Left ventricle myocardium inferior (tissue), 1 donor: ENCODE measurements at regions not wholly inside any gene's neighbourhood (a gene's known extent, or its start where the extent isn't known, plus 50 kb on each side); places are given as distances from the start of the nearest gene placed in this dataset.

Experiments used
- DNase-seq: peaks from one replicate; pipeline ENCODE4 v3.0.0-alpha.2; 2020
- H3K27ac ChIP-seq: fragments of 200-600 bp; replicated peaks from 2 replicates; pipeline ENCODE4 v1.8.0; 2021
- H3K27me3 ChIP-seq: fragments of 200-600 bp; 2 replicates; pipeline ENCODE4 v1.8.0; 2021; ENCODE audit warnings: low read depth
- H3K36me3 ChIP-seq: fragments of 200-600 bp; 2 replicates; pipeline ENCODE4 v1.8.0; 2021
- H3K4me1 ChIP-seq: fragments of 200-600 bp; 2 replicates; pipeline ENCODE4 v1.8.0; 2021
- H3K4me3 ChIP-seq: fragments of 200-600 bp; 2 replicates; pipeline ENCODE4 v1.8.0; 2021; ENCODE audit warnings: mild to moderate bottlenecking, moderate library complexity
- H3K9me3 ChIP-seq: fragments of 200-600 bp; replicated peaks from 2 replicates; pipeline ENCODE4 v1.8.0; 2021
- intact Hi-C: fragments of 100-400 bp; cut with micrococcal nuclease; formaldehyde crosslinking; loops from one replicate; pipeline ENCODE4 v1.11.0; 2022
- TF ChIP-seq, protein P1 (sequence below): fragments of 200-600 bp; IDR thresholded peaks from 2 replicates; pipeline ENCODE4 v1.8.0; 2021; ENCODE audit warnings: antibody characterized with exemption, mild to moderate bottlenecking, borderline replicate concordance
- donor health status: DM: no; HTN: yes; CAD: no; lungs with severe emphysema.

GRCh38 chr13:50609011-50609410 is 234.5 kb downstream of the DLEU7 start:
- peaks cover 9% of the 10 kb centered on the region for H3K4me1 ChIP-seq
- no peaks in the 10 kb centered on the region for H3K9me3 ChIP-seq
- TF ChIP-seq, protein P1, sequence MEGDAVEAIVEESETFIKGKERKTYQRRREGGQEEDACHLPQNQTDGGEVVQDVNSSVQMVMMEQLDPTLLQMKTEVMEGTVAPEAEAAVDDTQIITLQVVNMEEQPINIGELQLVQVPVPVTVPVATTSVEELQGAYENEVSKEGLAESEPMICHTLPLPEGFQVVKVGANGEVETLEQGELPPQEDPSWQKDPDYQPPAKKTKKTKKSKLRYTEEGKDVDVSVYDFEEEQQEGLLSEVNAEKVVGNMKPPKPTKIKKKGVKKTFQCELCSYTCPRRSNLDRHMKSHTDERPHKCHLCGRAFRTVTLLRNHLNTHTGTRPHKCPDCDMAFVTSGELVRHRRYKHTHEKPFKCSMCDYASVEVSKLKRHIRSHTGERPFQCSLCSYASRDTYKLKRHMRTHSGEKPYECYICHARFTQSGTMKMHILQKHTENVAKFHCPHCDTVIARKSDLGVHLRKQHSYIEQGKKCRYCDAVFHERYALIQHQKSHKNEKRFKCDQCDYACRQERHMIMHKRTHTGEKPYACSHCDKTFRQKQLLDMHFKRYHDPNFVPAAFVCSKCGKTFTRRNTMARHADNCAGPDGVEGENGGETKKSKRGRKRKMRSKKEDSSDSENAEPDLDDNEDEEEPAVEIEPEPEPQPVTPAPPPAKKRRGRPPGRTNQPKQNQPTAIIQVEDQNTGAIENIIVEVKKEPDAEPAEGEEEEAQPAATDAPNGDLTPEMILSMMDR: no peak
- H3K36me3 ChIP-seq: no peaks in the 10 kb centered on the region
- no peak overlapping the region for H3K4me3 ChIP-seq
- H3K27ac ChIP-seq: no peak overlapping the region
- H3K27me3 ChIP-seq: no peaks in the 10 kb centered on the region
- DNase-seq: no peak
- intact Hi-C loops: no loop called here

GRCh38 chr13:50610238-50610637 is 233.3 kb downstream of the DLEU7 start:
- H3K27ac ChIP-seq: no peak overlapping the region
- peaks cover 9% of the 10 kb centered on the region for H3K4me1 ChIP-seq
- H3K27me3 ChIP-seq: no peaks in the 10 kb centered on the region
- no peak overlapping the region for H3K4me3 ChIP-seq
- no peaks in the 10 kb centered on the region for H3K36me3 ChIP-seq
- H3K9me3 ChIP-seq: no peaks in the 10 kb centered on the region
- TF ChIP-seq, protein P1: no peak
- intact Hi-C loops: no loop called here
- no peak for DNase-seq

- no peaks in the 10 kb centered on the region for H3K36me3 ChIP-seq
- no peaks in the 10 kb centered on the region for H3K9me3 ChIP-seq
- H3K27ac ChIP-seq: no peak overlapping the region
- no peak for DNase-seq
- no peak overlapping the region for H3K4me3 ChIP-seq
- no peaks in the 10 kb centered on the region for H3K27me3 ChIP-seq
- intact Hi-C loops: no loop called here
- peaks cover 9% of the 10 kb centered on the region for H3K4me1 ChIP-seq
- TF ChIP-seq, protein P1: no peak
These were observed 232.2 kb downstream of the DLEU7 start for GRCh38 chr13:50611117-50611781.

- TF ChIP-seq, protein P1: no peak
- intact Hi-C loops: no loop called here
- no peak for DNase-seq
These were observed 230.8 kb downstream of the DLEU7 start for GRCh38 chr13:50612717-50613116.

GRCh38 chr13:50613356-50613831 is 230.1 kb downstream of the DLEU7 start:
- Histone ChIP-seq H3K4me1 (peaks cover 9% of the 10 kb centered on the region), H3K27ac (no peak overlapping the region), H3K4me3 (no peak overlapping the region), H3K36me3 (no peaks in the 10 kb centered on the region), H3K9me3 (no peaks in the 10 kb centered on the region), H3K27me3 (no peaks in the 10 kb centered on the region)
- no peak for DNase-seq
- TF ChIP-seq, protein P1: no peak
- intact Hi-C loops: no loop called here

More at GRCh38 chr13:50612717-50613116, 230.8 kb downstream of the DLEU7 start:
- no peaks in the 10 kb centered on the region for H3K27me3 ChIP-seq
- H3K4me3 ChIP-seq: no peak overlapping the region
- no peaks in the 10 kb centered on the region for H3K36me3 ChIP-seq
- no peak overlapping the region for H3K27ac ChIP-seq
- no peaks in the 10 kb centered on the region for H3K9me3 ChIP-seq
- peaks cover 9% of the 10 kb centered on the region for H3K4me1 ChIP-seq
